ENCODE measurements at regions not wholly inside any gene's neighbourhood (a gene's known extent, or its start where the extent isn't known, plus 50 kb on each side); places are given as distances from the start of the nearest gene placed in this dataset.
"Not testable (repeated sequence)": the region's sequence is repeated elsewhere in the genome, so short reads cannot be mapped to it uniquely, and the experiment has no call there.

GRCh38 chr5:39671561-39671961 lies 246.8 kb upstream of the DAB2 start:
- DNase-seq, result no peak

- no peak for DNase-seq
Measured at GRCh38 chr5:39670955-39671354, 246.2 kb upstream of the DAB2 start.

- DNase-seq, result no peak
Measured at GRCh38 chr5:39670391-39670790, 245.6 kb upstream of the DAB2 start.

GRCh38 chr5:39668980-39669379 lies 244.2 kb upstream of the DAB2 start:
- no peak for DNase-seq

GRCh38 chr5:39665328-39665727 lies 240.5 kb upstream of the DAB2 start:
- no peak for DNase-seq

- DNase-seq, result no peak
Measured at GRCh38 chr5:39662945-39663344, 238.2 kb upstream of the DAB2 start.

GRCh38 chr5:39661026-39661779 lies 236.4 kb upstream of the DAB2 start:
- DNase-seq, result no peak

- DNase-seq, result no peak
Measured at GRCh38 chr5:39660020-39660419, 235.2 kb upstream of the DAB2 start.

- DNase-seq, result no peak
Measured at GRCh38 chr5:39658866-39659265, 234.1 kb upstream of the DAB2 start.

- no peak for DNase-seq
Measured at GRCh38 chr5:39657943-39658342, 233.2 kb upstream of the DAB2 start.

GRCh38 chr5:39656600-39656999 lies 231.8 kb upstream of the DAB2 start:
- no peak for DNase-seq

- DNase-seq, result no peak
Measured at GRCh38 chr5:39654715-39655114, 229.9 kb upstream of the DAB2 start.

GRCh38 chr5:39652481-39652880 lies 227.7 kb upstream of the DAB2 start:
- DNase-seq, result not testable (repeated sequence)

- no peak for DNase-seq
Measured at GRCh38 chr5:39652036-39652435, 227.3 kb upstream of the DAB2 start.

GRCh38 chr5:39650008-39650762 lies 225.4 kb upstream of the DAB2 start:
- no peak for DNase-seq

- DNase-seq, result no peak
Measured at GRCh38 chr5:39648848-39649227, 224.1 kb upstream of the DAB2 start.

- DNase-seq, result no peak
Measured at GRCh38 chr5:39648085-39648847, 223.5 kb upstream of the DAB2 start.

- DNase-seq, result no peak
Measured at GRCh38 chr5:39640552-39640951, 215.8 kb upstream of the DAB2 start.

GRCh38 chr5:39639618-39640089 lies 214.9 kb upstream of the DAB2 start:
- DNase-seq, result no peak

- DNase-seq, result no peak
Measured at GRCh38 chr5:39638813-39639212, 214.0 kb upstream of the DAB2 start.

GRCh38 chr5:39633057-39633456 lies 208.3 kb upstream of the DAB2 start:
- DNase-seq, result no peak

GRCh38 chr5:39631958-39632357 lies 207.2 kb upstream of the DAB2 start:
- DNase-seq, result no peak

- DNase-seq, result no peak
Measured at GRCh38 chr5:39629946-39630345, 205.2 kb upstream of the DAB2 start.

GRCh38 chr5:39628348-39628747 lies 203.6 kb upstream of the DAB2 start:
- DNase-seq, result no peak

Data from stimulated activated CD4-positive, alpha-beta T cell treated with anti-CD3 and anti-CD28 coated beads, Interleukin-4, amount 100 ng/mL, for 4 hours (primary cell).